Stimulated activated naive CD4-positive, alpha-beta T cell treated with Interleukin-2 at 50 U/mL for 16 hours (primary cell): ENCODE measurements at regions not wholly inside any gene's neighbourhood (a gene's known extent, or its start where the extent isn't known, plus 50 kb on each side); places are given as distances from the start of the nearest gene placed in this dataset.
"Not testable (repeated sequence)": the region's sequence is repeated elsewhere in the genome, so short reads cannot be mapped to it uniquely, and the experiment has no call there.

Experiments
- DNase-seq: peaks from one replicate; lab custom pipeline; 2025; lab: John Stamatoyannopoulos, UW

- DNase-seq, result no peak
Observed at GRCh38 chr2:193326296-193326695, 1131.6 kb upstream of the TMEFF2 start.

GRCh38 chr2:193315428-193316091 is 1120.8 kb upstream of the TMEFF2 start:
- DNase-seq, result no peak

- DNase-seq, result no peak
Observed at GRCh38 chr2:193303464-193303863, 1108.7 kb upstream of the TMEFF2 start.

GRCh38 chr2:193294371-193294770 is 1099.6 kb upstream of the TMEFF2 start:
- DNase-seq, result no peak

- DNase-seq, result no peak
Observed at GRCh38 chr2:193279361-193279760, 1084.6 kb upstream of the TMEFF2 start.

GRCh38 chr2:193276988-193277387 is 1082.3 kb upstream of the TMEFF2 start:
- no peak for DNase-seq

- DNase-seq, result no peak
Observed at GRCh38 chr2:193276560-193276959, 1081.8 kb upstream of the TMEFF2 start.

GRCh38 chr2:193276069-193276468 is 1081.3 kb upstream of the TMEFF2 start:
- no peak for DNase-seq

- no peak for DNase-seq
Observed at GRCh38 chr2:193272011-193272410, 1077.3 kb upstream of the TMEFF2 start.

- no peak for DNase-seq
Observed at GRCh38 chr2:193270816-193271215, 1076.1 kb upstream of the TMEFF2 start.

- DNase-seq, result no peak
Observed at GRCh38 chr2:193267496-193268002, 1072.8 kb upstream of the TMEFF2 start.

- no peak for DNase-seq
Observed at GRCh38 chr2:193253014-193253530, 1058.3 kb upstream of the TMEFF2 start.

GRCh38 chr2:193251909-193252308 is 1057.2 kb upstream of the TMEFF2 start:
- no peak for DNase-seq

GRCh38 chr2:193250389-193250788 is 1055.7 kb upstream of the TMEFF2 start:
- no peak for DNase-seq

GRCh38 chr2:193240752-193241151 is 1046.0 kb upstream of the TMEFF2 start:
- DNase-seq, result no peak

- no peak for DNase-seq
Observed at GRCh38 chr2:193231634-193232033, 1036.9 kb upstream of the TMEFF2 start.

- DNase-seq, result no peak
Observed at GRCh38 chr2:193228276-193228675, 1033.5 kb upstream of the TMEFF2 start.

GRCh38 chr2:193222454-193222853 is 1027.7 kb upstream of the TMEFF2 start:
- DNase-seq, result no peak

- no peak for DNase-seq
Observed at GRCh38 chr2:193219413-193219812, 1024.7 kb upstream of the TMEFF2 start.

- no peak for DNase-seq
Observed at GRCh38 chr2:193201583-193201982, 1006.9 kb upstream of the TMEFF2 start.

GRCh38 chr2:193199322-193199721 is 1004.6 kb upstream of the TMEFF2 start:
- no peak for DNase-seq

GRCh38 chr2:193187816-193188215 is 993.1 kb upstream of the TMEFF2 start:
- no peak for DNase-seq

GRCh38 chr2:193170981-193171380 is 976.2 kb upstream of the TMEFF2 start:
- not testable (repeated sequence) for DNase-seq

- no peak for DNase-seq
Observed at GRCh38 chr2:193156480-193156879, 961.7 kb upstream of the TMEFF2 start.
